K562 (cell line): ENCODE measurements at regions not wholly inside any gene's neighbourhood (a gene's known extent, or its start where the extent isn't known, plus 50 kb on each side); places are given as distances from the start of the nearest gene placed in this dataset.

Source experiments
- CEBPB ChIP-seq: fragments of 450-650 bp; IDR thresholded peaks from 2 replicates; pipeline ENCODE4 v1.6.1; 2016; ENCODE audit warnings: missing genetic modification characterization, missing compliant biosample characterization
- EZH2 ChIP-seq: IDR thresholded peaks from 2 replicates; pipeline ENCODE4 v1.6.1; 2012; ENCODE audit warnings: low read depth, mild to moderate bottlenecking, inconsistent platforms, low read length, borderline replicate concordance
- FOXK1 ChIP-seq: sonication (generic); formaldehyde crosslinking; IDR thresholded peaks from 2 replicates; pipeline ENCODE4 v1.8.0; 2022; ENCODE audit warnings: missing genetic modification reagents, mild to moderate bottlenecking, borderline replicate concordance
- NR3C1 ChIP-seq: sonication (generic); formaldehyde crosslinking; IDR thresholded peaks from 2 replicates; pipeline ENCODE4 v1.8.1; 2022; ENCODE audit warnings: missing genetic modification reagents
- POLR2A ChIP-seq: fragments of 450-650 bp; conservative IDR thresholded peaks from 2 replicates; pipeline ENCODE4 v1.6.1; 2016
- ZNF274 ChIP-seq: IDR thresholded peaks from 2 replicates; pipeline ENCODE4 v1.6.1; 2011; ENCODE audit warnings: low read depth, mild to moderate bottlenecking, low read length, moderate library complexity, borderline replicate concordance
- TF ChIP-seq, protein P1 (sequence below), 3 experiments: IDR thresholded peaks in 2 of 3; conservative IDR thresholded peaks in 1 of 3; 2 replicates each; pipeline ENCODE4 v1.5.1; 2011 to 2012; ENCODE audit warnings: low read length in 3 of 3, mild to moderate bottlenecking in 3 of 3, control low read depth in 2 of 3, improper control_type of control experiment in 1 of 3, inconsistent platforms in 1 of 3, low read depth in 1 of 3, mixed read lengths in 1 of 3, moderate library complexity in 1 of 3; ENCODE audit not compliant: insufficient read depth in 2 of 3
- TF ChIP-seq, protein P2 (sequence below), 2 experiments: fragments of 450-650 bp in 1 of 2; sonication (generic) in 1 of 2; formaldehyde crosslinking in 1 of 2; IDR thresholded peaks; 2 replicates each; pipeline versions ENCODE4 v1.7.1 to v1.9.0; 2016 to 2022; ENCODE audit warnings: inconsistent platforms in 1 of 2, mild to moderate bottlenecking in 1 of 2, missing genetic modification reagents in 1 of 2
- TF ChIP-seq, protein P3 (sequence below): fragments of 450-650 bp; IDR thresholded peaks from 2 replicates; pipeline ENCODE4 v1.6.1; 2017; ENCODE audit warnings: antibody characterized with exemption

DNA sequence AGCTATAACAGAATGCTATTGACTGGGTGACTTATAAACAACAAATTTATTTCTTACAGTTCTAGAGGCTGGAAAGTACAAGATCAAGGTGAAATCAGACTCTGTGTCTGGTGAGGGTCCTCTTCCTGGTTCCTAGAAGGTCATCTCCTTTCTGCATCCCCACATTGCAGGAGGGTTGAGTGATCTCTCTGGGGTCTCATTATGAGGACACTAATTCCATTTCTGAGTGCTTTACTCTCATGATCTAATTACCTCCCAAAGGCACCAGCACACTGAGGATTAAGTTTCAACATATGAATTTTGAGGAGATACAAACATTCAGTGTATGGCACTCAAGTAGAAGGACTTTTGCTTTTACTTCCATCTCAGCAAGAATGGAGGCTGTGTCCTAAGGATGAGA, 534.1 kb upstream of the KCNMB2 start:
- TF ChIP-seq, protein P1, sequence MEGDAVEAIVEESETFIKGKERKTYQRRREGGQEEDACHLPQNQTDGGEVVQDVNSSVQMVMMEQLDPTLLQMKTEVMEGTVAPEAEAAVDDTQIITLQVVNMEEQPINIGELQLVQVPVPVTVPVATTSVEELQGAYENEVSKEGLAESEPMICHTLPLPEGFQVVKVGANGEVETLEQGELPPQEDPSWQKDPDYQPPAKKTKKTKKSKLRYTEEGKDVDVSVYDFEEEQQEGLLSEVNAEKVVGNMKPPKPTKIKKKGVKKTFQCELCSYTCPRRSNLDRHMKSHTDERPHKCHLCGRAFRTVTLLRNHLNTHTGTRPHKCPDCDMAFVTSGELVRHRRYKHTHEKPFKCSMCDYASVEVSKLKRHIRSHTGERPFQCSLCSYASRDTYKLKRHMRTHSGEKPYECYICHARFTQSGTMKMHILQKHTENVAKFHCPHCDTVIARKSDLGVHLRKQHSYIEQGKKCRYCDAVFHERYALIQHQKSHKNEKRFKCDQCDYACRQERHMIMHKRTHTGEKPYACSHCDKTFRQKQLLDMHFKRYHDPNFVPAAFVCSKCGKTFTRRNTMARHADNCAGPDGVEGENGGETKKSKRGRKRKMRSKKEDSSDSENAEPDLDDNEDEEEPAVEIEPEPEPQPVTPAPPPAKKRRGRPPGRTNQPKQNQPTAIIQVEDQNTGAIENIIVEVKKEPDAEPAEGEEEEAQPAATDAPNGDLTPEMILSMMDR (IDR thresholded peaks at IDR 0.05 in 2 of 3, conservative IDR thresholded peaks at IDR 0.05 in 1 of 3; ENCODE audit: insufficient read depth in 2 of 3, low read depth in 1 of 3, low read length in 3 of 3): no peak
- TF ChIP-seq FOXK1 (CRISPR knock-in tag) (no peak), ZNF274 (no peak), EZH2 (no peak), NR3C1 (no peak), CEBPB (tag) (no peak), POLR2A (no peak)
- TF ChIP-seq, protein P2, sequence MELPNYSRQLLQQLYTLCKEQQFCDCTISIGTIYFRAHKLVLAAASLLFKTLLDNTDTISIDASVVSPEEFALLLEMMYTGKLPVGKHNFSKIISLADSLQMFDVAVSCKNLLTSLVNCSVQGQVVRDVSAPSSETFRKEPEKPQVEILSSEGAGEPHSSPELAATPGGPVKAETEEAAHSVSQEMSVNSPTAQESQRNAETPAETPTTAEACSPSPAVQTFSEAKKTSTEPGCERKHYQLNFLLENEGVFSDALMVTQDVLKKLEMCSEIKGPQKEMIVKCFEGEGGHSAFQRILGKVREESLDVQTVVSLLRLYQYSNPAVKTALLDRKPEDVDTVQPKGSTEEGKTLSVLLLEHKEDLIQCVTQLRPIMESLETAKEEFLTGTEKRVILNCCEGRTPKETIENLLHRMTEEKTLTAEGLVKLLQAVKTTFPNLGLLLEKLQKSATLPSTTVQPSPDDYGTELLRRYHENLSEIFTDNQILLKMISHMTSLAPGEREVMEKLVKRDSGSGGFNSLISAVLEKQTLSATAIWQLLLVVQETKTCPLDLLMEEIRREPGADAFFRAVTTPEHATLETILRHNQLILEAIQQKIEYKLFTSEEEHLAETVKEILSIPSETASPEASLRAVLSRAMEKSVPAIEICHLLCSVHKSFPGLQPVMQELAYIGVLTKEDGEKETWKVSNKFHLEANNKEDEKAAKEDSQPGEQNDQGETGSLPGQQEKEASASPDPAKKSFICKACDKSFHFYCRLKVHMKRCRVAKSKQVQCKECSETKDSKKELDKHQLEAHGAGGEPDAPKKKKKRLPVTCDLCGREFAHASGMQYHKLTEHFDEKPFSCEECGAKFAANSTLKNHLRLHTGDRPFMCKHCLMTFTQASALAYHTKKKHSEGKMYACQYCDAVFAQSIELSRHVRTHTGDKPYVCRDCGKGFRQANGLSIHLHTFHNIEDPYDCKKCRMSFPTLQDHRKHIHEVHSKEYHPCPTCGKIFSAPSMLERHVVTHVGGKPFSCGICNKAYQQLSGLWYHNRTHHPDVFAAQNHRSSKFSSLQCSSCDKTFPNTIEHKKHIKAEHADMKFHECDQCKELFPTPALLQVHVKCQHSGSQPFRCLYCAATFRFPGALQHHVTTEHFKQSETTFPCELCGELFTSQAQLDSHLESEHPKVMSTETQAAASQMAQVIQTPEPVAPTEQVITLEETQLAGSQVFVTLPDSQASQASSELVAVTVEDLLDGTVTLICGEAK (IDR thresholded peaks at IDR 0.05): no peak
- TF ChIP-seq, protein P2 (CRISPR knock-in tag; IDR thresholded peaks at IDR 0.05): no peak
- TF ChIP-seq, protein P3, sequence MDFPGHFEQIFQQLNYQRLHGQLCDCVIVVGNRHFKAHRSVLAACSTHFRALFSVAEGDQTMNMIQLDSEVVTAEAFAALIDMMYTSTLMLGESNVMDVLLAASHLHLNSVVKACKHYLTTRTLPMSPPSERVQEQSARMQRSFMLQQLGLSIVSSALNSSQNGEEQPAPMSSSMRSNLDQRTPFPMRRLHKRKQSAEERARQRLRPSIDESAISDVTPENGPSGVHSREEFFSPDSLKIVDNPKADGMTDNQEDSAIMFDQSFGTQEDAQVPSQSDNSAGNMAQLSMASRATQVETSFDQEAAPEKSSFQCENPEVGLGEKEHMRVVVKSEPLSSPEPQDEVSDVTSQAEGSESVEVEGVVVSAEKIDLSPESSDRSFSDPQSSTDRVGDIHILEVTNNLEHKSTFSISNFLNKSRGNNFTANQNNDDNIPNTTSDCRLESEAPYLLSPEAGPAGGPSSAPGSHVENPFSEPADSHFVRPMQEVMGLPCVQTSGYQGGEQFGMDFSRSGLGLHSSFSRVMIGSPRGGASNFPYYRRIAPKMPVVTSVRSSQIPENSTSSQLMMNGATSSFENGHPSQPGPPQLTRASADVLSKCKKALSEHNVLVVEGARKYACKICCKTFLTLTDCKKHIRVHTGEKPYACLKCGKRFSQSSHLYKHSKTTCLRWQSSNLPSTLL: no peak
